ENCODE measurements at regions not wholly inside any gene's neighbourhood (a gene's known extent, or its start where the extent isn't known, plus 50 kb on each side); places are given as distances from the start of the nearest gene placed in this dataset.
"Not testable (repeated sequence)": the region's sequence is repeated elsewhere in the genome, so short reads cannot be mapped to it uniquely, and the experiment has no call there.

- not testable (repeated sequence) for TF ChIP-seq CTCF (IDR thresholded peaks at IDR 0.05); ZFX (IDR thresholded peaks at IDR 0.05; ENCODE audit: borderline replicate concordance)
These were observed 116.0 kb upstream of the PTPN13 start for GRCh38 chr4:86478151-86478550.
